GM21390 (cell line): ENCODE measurements at regions not wholly inside any gene's neighbourhood (a gene's known extent, or its start where the extent isn't known, plus 50 kb on each side); places are given as distances from the start of the nearest gene placed in this dataset.

Experiments used
- ATAC-seq: cut with Tn5 transposase; IDR thresholded peaks from one replicate; pipeline ENCODE4 v1.9.1; 2021; ENCODE audit not compliant: unreplicated experiment

DNA sequence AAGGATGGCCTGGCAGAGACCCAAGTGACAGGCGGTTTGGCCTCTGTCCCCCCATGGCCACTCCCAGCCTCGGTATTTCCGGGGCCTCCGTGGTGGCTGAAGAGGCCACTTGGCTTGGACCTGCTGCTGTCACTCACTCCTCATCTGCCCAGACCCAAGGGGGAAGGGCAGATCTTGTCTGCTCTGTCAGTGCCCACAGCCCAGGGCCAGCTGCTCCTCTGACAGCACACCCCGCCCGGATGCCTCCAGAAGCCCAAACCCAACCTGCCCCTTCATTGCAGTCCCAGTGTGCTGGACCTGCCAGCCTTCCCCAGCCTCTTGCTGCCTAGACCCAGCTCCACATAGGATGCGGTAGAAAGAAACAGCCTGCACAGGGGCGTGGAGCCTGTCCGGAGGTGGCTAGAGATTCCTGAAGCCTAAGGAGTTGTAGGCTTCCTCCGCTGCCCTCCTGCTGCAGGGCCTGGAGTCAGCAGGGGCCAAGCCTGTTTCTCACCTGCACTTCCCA is 52.0 kb downstream of the MAGEF1 start:
- ATAC-seq, result no peak

GRCh38 chr3:184658223-184658928 is 53.5 kb downstream of the MAGEF1 start:
- ATAC-seq, result no peak

GRCh38 chr3:184656829-184657681 is 54.8 kb downstream of the MAGEF1 start:
- peak; percentile 80 for ATAC-seq

GRCh38 chr3:184656458-184656828 is 55.4 kb downstream of the MAGEF1 start:
- ATAC-seq, result no peak

DNA sequence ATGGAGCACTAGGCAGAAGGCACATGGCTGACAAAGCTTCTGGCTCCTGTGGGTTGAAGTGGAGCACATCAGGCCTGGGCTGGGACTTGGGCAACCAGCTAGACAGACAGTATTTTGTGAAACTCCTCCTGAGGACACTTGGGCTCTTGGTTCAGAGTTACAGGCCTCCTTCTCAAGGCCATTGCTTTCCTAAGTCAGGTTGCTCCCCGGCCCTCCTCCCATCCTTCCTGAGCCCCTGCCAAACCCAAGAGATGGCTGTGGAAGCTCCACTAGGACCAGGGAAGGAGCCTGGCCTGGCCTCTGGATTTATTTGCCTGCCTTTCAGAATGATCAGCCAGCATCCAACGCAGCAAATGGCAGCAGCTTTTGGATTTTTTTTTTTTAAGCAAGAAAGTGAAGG is 56.3 kb downstream of the MAGEF1 start:
- no peak for ATAC-seq

DNA sequence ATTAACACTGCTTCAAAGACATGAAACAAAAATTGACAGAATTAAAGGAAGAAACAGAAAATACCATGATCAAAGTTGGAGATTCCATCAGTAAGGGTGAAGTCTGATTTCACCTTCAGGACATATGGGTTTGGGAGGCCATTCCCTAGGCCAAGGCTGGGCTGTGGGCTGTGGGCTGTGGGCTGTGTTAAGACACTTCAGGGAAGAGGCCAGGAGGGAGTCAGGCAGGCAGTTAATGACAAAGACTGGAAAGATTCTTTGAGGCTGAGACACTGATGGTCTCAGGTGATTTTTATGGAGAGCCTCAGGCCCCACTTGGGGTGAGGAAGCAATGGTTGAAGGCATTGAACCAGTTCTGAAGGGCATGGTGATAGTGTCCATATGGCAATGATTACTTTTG is 57.5 kb downstream of the MAGEF1 start:
- no peak for ATAC-seq

GRCh38 chr3:184652465-184652864 is 59.4 kb downstream of the MAGEF1 start:
- no peak for ATAC-seq

- ATAC-seq, result no peak
These were observed 60.0 kb downstream of the MAGEF1 start for GRCh38 chr3:184651904-184652303.

GRCh38 chr3:184648636-184649035 is 63.2 kb downstream of the MAGEF1 start:
- no peak for ATAC-seq

- ATAC-seq, result no peak
These were observed 64.4 kb downstream of the MAGEF1 start for GRCh38 chr3:184647405-184647936.

GRCh38 chr3:184645336-184645735 is 66.5 kb downstream of the MAGEF1 start:
- ATAC-seq, result no peak

GRCh38 chr3:184643442-184643841 is 68.4 kb downstream of the MAGEF1 start:
- no peak for ATAC-seq

DNA sequence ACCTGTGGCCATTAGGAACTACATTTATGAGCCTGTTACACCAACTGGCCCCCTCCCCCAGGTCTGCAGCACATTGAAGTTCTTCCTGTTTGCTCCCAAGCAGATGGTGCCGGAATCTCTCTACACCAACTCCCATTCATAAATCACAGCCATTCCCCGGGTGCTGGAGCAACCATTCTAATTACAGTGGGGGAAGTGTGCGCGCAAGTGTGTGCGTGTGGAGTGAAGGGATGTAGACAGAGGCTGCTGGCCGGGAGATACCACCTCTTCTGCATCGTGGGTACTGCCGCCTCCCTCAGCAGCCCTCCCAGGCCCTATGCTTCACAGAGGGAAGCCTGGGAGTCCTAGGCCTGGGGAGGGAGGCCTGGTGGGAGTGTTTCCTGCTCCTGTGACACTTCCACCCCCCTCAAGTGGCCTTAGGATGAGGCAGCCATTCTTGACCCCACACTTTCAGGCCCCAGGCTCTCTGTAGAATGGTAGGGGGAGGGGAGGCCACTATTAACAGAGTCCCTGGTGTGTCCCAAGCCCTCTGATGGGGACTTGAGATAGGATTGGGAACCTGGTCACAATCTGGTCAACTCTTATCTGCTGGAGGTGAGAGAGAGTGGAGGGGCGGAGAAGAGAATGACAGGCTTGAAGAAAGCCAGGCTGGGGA is 69.1 kb downstream of the MAGEF1 start:
- ATAC-seq, result no peak

GRCh38 chr3:184641430-184641829 is 70.4 kb downstream of the MAGEF1 start:
- ATAC-seq, result no peak

- no peak for ATAC-seq
These were observed 72.5 kb downstream of the MAGEF1 start for GRCh38 chr3:184639351-184639750.

DNA sequence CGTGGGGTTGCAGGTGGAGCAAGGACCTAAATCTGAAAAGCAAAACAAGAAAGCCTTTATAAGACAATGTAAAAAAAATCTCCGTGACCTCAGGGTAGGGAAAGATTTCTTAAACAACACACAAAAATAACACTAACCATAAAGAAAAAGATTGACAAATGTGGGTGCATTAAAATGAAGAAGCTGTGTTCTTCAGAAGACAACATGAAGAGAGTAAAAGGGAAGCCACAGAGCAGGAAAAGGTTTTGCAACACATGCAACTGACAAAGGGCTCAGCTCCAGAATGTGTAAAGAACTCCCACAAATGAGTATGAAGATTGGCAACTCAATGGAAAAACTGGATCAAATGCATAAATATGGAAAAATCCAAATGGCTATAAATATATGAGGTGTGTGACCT is 74.2 kb downstream of the MAGEF1 start:
- ATAC-seq, result no peak

GRCh38 chr3:184636741-184637316 is 75.0 kb downstream of the MAGEF1 start:
- ATAC-seq, result no peak

GRCh38 chr3:184635774-184636173 is 74.2 kb downstream of the EPHB3 start:
- ATAC-seq, result no peak

DNA sequence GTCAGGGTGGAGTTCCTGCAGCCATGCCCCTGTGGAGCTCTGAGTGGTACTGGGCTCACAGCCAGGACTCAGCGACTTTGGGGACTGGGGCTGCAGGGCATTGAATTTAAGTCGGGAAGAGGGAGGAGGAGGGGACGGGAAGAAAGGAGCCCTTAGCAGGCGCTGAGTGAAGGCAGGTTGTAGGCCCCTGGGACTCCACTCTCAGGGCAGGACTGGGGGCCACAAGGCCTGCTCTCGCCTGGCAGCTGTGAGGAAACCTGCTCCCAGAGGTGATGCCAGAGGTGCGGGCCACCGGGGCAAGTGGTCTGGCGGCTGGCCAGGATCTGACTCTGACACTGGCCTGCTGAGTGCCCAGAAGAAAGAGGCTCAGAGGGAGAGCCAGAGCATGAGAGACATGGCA is 73.5 kb downstream of the EPHB3 start:
- no peak for ATAC-seq

GRCh38 chr3:184633237-184633579 is 71.6 kb downstream of the EPHB3 start:
- no peak for ATAC-seq

DNA sequence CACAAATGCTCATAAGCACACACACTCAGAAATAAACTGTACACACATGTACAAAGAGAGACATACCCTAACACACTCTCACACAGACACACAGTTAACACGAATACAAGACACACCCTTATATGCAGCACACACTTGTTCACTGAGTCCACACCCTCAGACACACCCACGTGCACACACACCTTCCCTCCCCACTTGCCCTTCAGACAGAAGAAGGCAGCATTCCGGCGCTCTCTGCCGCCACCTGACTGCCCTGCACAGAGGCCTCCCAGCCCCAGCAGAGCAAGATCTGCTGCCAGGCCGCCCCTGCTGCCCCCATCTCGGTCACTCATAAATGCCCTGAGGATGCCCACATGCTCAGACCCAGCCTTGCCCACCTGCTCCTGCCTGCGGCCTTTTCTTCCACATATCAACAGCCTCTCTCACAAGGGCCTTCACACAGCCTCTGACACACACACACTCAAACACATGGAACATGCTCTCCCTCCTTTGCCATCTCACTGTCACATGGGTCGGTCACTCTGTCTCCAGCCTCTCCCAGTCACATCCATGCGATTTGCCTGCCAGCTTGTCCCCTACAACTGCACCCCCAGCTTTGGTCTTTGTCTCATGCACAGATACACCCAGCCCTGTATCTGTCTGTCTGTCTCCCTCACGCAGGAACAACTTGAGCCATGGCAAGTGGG is 71.1 kb downstream of the EPHB3 start:
- ATAC-seq, result no peak
